Omental fat pad (tissue), 3 donors: ENCODE measurements at regions not wholly inside any gene's neighbourhood (a gene's known extent, or its start where the extent isn't known, plus 50 kb on each side); places are given as distances from the start of the nearest gene placed in this dataset.

ENCODE experiments used
- ATAC-seq: fragments of 150-250 bp; one replicate; pipeline ENCODE4 v1.9.1; 2016; ENCODE audit warnings: mild to moderate bottlenecking, moderate library complexity; ENCODE audit not compliant: low FRiP score
- DNase-seq: peaks from one replicate; pipeline ENCODE4 v3.0.0-alpha.2; 2019; ENCODE audit warnings: low spot score
- CTCF ChIP-seq, 3 donors: fragments of 450-650 bp; IDR thresholded peaks; one replicate each; pipeline ENCODE4 v1.5.1; 2016 to 2017; ENCODE audit warnings: antibody characterized with exemption in 3 of 3, mild to moderate bottlenecking in 3 of 3, moderate library complexity in 2 of 3

GRCh38 chr4:157889788-157890187 lies 283.0 kb downstream of the GASK1B start:
- TF ChIP-seq CTCF (IDR thresholded peaks at IDR 0.05): no peak
- ATAC-seq: no peak
- no peak for DNase-seq

DNA sequence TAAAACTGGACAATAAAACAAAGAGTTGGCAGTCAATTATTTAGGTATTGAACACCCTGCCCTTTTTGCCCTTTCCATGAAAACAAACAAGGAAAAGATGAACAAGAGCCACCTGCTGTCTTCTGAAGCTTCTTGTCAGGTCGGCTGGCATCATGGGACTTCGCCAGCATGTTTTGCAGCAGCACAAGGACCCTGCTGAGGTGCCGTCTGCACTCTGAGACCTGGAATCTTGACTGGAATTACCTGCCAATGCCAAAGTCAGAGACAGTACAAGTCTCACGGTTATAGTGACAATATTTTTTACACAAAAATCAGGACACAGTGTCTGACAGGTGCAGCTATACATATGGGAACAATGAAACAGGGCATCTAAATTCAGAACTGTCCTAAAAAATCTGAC lies 284.5 kb downstream of the GASK1B start:
- no peak for TF ChIP-seq CTCF (IDR thresholded peaks at IDR 0.05)
- DNase-seq (no peak), ATAC-seq (no peak)

GRCh38 chr4:157887316-157887715 lies 285.5 kb downstream of the GASK1B start:
- no peak for DNase-seq
- no peak for ATAC-seq
- TF ChIP-seq CTCF (IDR thresholded peaks at IDR 0.05): no peak

- TF ChIP-seq CTCF (IDR thresholded peaks at IDR 0.05): no peak
- DNase-seq: no peak
- no peak for ATAC-seq
Observed at GRCh38 chr4:157886645-157887044, 286.2 kb downstream of the GASK1B start.

GRCh38 chr4:157885811-157886210 lies 287.0 kb downstream of the GASK1B start:
- TF ChIP-seq CTCF (IDR thresholded peaks at IDR 0.05): no peak
- DNase-seq: no peak
- no peak for ATAC-seq

GRCh38 chr4:157882901-157883300 lies 289.9 kb downstream of the GASK1B start:
- no peak for TF ChIP-seq CTCF (IDR thresholded peaks at IDR 0.05)

DNA sequence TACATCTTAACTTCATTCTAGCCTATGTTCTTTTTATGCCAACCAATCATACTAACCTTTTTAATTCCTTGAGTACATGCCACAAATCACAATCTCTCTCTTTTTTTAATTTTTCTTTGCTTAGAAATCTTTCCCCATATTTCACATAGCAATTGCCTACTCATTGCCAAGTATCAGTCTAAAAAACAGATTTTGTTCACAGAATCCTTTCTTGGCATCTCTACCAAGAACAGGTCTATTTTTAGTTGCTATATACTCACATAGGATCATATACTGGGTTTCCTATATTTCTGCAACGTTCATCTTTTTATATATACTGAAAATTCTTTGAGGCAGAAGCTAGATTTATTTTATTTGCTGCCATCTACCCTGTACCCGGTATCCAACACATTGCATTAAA lies 292.1 kb downstream of the GASK1B start:
- ATAC-seq: no peak
- TF ChIP-seq CTCF (IDR thresholded peaks at IDR 0.05): no peak
- no peak for DNase-seq

More at GRCh38 chr4:157882901-157883300, 289.9 kb downstream of the GASK1B start:
- DNase-seq (no peak), ATAC-seq (no peak)
